ENCODE measurements at regions not wholly inside any gene's neighbourhood (a gene's known extent, or its start where the extent isn't known, plus 50 kb on each side); places are given as distances from the start of the nearest gene placed in this dataset.
"Not testable (repeated sequence)": the region's sequence is repeated elsewhere in the genome, so short reads cannot be mapped to it uniquely, and the experiment has no call there.

DNA sequence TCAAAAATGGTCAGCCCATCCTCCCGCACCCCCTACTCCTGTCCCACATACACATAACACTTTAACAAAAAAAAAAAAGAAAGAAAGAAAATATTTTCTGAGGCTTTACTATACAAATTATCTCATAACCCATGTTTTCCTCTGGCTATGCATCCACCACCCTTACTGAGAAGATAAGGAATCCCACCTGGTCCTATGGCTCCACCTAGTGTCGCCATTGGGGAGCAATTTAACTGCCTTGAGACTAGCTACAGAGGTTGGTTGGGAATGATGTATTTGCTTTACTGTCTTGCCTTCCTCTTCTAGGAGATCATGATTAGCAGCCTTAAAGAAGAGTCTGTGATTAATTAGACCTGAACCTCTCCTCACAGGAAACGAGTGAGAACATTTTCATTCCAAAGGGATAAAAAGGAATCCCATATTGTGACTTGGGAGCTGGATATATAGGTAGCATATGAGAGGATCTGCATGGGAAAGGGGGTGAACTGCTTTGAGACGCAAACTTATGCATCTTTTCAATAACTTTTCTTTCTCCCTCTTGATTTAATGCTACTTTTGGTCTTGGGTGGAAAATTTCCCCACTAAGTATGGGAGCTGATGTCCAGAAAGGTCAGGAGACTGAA is 77.7 kb upstream of the SELENOP start:
- peak; percentile 54 for DNase-seq

- no peak for DNase-seq
Observed at GRCh38 chr5:42888771-42889170, 77.1 kb upstream of the SELENOP start.

GRCh38 chr5:42887575-42887974 is 75.9 kb upstream of the SELENOP start:
- DNase-seq: no peak

DNA sequence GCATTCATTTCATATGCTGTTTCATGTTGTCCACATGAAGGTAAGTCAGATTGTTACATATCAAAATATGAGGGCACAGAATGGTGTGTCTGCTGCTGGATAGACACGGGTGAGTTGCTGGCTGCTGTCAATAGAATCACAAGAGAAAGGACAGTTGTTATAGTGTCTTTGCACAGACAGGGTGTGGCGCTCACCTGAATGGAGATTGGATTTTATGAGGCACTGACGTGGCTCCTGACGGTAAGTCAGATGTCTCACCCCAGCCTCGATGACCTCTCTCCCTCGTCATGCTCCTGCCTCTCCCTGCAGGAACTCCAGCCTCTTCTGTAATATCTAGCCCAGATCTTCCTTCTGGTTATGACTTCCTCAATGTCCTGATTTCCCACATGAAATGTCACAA is 75.4 kb upstream of the SELENOP start:
- no peak for DNase-seq

DNA sequence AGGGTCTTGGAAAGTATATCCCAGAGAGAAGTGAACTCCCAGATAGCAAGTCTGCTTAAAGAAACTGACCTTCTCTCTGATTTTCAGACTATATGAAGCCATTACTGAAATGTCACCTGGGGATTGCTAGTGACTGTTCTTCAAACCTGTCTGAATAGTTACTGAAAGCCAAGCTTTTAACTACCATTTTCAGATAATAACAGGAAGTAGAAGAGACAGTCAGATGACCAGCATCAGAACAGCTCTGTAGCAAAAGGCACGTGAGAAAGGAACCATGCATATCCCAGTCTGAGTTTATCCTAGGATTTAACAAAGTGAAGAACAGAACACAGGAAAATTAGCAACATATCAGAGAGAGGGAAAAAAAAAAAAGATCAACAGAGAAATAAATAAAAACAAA is 74.9 kb upstream of the SELENOP start:
- no peak for DNase-seq

DNA sequence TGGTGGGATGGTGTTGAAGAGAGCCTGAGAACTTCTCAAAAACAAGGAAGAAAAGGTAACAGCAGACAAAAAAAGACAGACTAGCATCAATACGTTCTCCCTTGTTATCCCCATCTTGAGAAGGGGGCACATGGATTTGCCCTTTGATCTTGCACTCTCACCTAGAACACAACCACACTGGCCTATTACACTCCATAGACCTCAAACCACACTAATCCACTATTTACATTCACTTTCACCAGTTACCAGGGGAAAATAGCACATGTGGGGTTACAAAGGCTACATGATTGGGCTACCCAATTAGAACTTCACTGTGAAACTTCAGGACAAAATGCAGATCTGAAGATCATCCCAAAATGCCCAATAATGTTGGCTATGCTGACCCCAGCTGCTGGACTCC is 72.6 kb upstream of the SELENOP start:
- no peak for DNase-seq

DNA sequence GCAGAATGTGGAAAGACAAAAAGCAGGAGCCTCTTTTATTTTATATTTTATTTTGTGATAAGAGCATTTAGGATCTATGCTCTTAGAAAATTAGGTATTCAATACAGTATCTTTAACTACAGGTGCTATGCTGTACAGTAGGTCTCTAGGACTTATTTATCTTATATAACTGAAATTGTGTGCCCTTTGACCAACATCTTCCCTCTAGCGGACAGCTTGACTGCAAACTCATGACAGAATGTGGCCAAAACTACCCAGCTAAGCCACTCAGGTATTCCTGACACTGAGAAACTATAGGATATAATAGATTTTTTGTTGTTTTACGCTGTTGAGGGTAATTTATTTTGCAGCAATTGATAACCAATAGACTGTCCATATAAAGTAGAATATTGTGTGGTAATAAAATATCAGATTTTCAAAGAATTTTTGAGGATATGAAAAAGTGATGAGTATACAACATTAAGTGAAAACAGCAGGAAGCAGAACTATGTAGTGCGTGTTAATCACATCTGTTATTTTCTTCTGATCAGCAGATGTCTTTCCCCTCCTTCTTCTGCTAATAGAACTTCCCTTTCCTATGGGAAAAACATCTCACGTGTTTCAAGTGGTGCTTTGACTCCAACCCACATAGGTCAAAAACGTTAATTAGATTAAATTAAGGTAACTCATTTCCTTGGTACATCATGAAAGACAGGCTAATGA is 69.9 kb upstream of the SELENOP start:
- DNase-seq: no peak

- no peak for DNase-seq
Observed at GRCh38 chr5:42880496-42881150, 68.9 kb upstream of the SELENOP start.

GRCh38 chr5:42879291-42879690 is 67.6 kb upstream of the SELENOP start:
- DNase-seq: no peak

- no peak for DNase-seq
Observed at GRCh38 chr5:42878550-42878949, 66.9 kb upstream of the SELENOP start.

DNA sequence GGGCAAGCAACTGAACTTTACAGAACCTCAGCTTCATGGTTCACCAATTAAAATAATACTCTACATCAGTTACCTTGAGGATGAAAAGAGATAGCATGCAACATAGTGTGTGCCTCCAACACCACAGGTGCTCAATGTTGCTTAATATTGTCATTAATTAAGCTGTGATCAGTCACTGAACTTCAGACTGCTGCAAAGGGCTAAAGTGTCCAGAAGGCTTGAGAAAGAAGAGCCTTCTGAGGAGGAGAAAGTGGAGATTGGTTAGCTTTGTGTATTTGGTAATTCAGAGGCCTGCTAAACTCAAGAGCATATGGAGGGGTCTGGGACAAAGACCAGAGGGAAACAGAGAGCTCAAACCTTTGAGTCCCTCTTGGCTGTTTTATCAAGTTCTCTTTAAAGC is 66.3 kb upstream of the SELENOP start:
- no peak for DNase-seq

GRCh38 chr5:42877431-42877830 is 65.7 kb upstream of the SELENOP start:
- DNase-seq: no peak

GRCh38 chr5:42876375-42876844 is 64.7 kb upstream of the SELENOP start:
- no peak for DNase-seq

DNA sequence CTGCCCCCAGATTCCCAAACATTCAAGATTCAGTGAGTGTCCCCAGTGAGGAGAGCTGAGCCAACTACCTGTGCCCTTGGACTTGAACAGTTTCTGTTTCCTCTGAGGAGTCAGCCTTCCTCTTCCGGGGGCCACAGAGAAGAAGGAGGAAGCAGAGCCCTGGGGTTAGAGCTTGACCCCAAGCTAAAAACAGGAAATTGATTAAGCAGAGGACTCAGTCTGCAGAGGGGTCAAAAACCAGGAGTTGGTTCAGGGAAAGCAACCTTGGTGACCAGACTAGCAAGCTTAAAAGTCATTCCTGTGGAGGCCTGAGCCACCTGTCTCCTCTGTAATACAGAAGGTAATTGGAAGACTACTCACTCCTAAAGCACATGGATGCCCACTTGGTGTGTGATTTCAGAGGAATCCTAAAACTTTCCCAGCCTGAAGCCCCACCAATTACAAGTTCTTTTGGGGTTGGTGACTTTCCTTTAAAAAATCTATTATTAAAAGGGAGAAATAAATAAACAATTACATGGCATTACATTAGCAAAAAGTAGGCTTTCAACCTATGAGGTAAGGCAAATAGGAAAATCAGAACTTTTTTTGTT is 64.2 kb upstream of the SELENOP start:
- DNase-seq: no peak

GRCh38 chr5:42875211-42875610 is 63.5 kb upstream of the SELENOP start:
- DNase-seq: no peak

GRCh38 chr5:42874621-42875198 is 63.0 kb upstream of the SELENOP start:
- DNase-seq: no peak

DNA sequence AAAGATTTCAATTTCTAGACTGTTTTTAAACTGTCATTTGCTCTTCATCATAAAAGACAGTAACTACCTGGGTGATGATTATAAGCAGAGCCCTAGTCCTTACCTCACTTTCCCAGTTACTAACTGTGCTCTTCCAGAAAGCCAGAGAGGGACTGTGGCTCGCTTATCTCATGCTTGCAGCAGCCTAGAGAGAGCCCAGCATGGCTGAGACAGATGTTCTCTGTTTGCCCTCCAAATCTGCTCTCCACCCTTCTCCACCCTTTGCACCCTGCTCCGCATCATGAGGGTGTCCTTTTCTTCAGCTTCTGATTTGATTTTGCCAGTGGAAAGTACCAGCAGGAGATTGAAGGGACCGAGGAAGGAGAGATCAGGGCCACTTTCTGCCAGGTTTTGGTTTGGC is 61.2 kb upstream of the SELENOP start:
- no peak for DNase-seq

GRCh38 chr5:42870882-42871418 is 59.3 kb upstream of the SELENOP start:
- no peak for DNase-seq

- not testable (repeated sequence) for DNase-seq
Observed at GRCh38 chr5:42868417-42868816, 56.7 kb upstream of the SELENOP start.

- not testable (repeated sequence) for DNase-seq
Observed at GRCh38 chr5:42864749-42865148, 53.1 kb upstream of the SELENOP start.
